Cardiac fibroblast (primary cell): ENCODE measurements at regions not wholly inside any gene's neighbourhood (a gene's known extent, or its start where the extent isn't known, plus 50 kb on each side); places are given as distances from the start of the nearest gene placed in this dataset.

ENCODE experiments used
- DNase-seq, 2 donors: peaks; one replicate each; pipeline versions ENCODE4 v3.0.0 to v3.0.0-alpha.2; 2010; ENCODE audit warnings: low read depth in 2 of 2
- H3K4me3 ChIP-seq, 2 donors: replicated peaks in 1 of 2; 1 replicate in 1 of 2; 2 replicates in 1 of 2; pipeline ENCODE4 v1.5.1; 2011; ENCODE audit warnings: low read depth in 2 of 2, low read length in 2 of 2, mild to moderate bottlenecking in 2 of 2, moderate library complexity in 1 of 2
- TF ChIP-seq, protein P1 (sequence below): IDR thresholded peaks from one replicate; pipeline ENCODE4 v1.5.1; 2011; ENCODE audit warnings: low read depth, mild to moderate bottlenecking, low read length, inconsistent platforms

DNA sequence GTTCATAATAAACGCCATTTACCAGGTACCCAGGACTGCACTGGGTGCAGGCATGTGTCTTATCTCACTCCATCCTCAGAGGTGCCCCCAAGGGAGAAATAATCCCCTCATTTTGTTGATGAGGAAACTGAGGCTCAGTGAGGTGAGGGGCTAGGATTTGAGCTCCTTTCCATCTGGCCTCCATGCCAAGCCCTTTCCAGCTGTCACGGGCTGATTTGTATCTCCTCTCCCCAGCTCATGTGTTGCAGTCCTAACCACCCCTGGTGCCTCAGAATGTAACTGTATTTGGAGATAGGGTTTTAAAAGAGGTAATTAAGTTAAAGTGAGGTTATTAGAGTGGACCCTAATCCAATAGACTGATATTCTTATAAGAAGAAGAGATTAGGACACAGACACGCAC lies 137.3 kb downstream of the MYCN start:
- no peak for DNase-seq
- no peak overlapping the region for H3K4me3 ChIP-seq
- TF ChIP-seq, protein P1, sequence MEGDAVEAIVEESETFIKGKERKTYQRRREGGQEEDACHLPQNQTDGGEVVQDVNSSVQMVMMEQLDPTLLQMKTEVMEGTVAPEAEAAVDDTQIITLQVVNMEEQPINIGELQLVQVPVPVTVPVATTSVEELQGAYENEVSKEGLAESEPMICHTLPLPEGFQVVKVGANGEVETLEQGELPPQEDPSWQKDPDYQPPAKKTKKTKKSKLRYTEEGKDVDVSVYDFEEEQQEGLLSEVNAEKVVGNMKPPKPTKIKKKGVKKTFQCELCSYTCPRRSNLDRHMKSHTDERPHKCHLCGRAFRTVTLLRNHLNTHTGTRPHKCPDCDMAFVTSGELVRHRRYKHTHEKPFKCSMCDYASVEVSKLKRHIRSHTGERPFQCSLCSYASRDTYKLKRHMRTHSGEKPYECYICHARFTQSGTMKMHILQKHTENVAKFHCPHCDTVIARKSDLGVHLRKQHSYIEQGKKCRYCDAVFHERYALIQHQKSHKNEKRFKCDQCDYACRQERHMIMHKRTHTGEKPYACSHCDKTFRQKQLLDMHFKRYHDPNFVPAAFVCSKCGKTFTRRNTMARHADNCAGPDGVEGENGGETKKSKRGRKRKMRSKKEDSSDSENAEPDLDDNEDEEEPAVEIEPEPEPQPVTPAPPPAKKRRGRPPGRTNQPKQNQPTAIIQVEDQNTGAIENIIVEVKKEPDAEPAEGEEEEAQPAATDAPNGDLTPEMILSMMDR, result no peak

DNA sequence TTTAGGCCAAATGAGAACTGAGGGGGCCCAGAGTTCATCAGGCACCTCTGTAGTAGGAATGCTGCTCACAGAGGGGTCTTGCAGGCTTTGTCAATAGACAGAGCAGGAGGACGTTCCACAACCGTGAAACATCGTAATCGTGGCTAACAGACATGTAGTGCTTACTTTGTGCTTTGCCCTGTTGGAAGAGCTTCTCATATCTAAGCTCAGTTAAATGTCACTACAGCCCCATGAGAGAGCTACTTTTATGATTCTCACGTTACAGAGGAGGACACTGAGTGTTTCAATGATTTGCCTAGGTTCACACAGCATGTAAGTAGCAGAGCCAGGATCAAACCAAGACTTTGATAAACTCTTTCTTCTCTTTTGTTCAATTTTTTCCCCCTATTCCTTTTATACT lies 136.6 kb downstream of the MYCN start:
- DNase-seq, result no peak
- H3K4me3 ChIP-seq, result no peak overlapping the region
- TF ChIP-seq, protein P1, result no peak

DNA sequence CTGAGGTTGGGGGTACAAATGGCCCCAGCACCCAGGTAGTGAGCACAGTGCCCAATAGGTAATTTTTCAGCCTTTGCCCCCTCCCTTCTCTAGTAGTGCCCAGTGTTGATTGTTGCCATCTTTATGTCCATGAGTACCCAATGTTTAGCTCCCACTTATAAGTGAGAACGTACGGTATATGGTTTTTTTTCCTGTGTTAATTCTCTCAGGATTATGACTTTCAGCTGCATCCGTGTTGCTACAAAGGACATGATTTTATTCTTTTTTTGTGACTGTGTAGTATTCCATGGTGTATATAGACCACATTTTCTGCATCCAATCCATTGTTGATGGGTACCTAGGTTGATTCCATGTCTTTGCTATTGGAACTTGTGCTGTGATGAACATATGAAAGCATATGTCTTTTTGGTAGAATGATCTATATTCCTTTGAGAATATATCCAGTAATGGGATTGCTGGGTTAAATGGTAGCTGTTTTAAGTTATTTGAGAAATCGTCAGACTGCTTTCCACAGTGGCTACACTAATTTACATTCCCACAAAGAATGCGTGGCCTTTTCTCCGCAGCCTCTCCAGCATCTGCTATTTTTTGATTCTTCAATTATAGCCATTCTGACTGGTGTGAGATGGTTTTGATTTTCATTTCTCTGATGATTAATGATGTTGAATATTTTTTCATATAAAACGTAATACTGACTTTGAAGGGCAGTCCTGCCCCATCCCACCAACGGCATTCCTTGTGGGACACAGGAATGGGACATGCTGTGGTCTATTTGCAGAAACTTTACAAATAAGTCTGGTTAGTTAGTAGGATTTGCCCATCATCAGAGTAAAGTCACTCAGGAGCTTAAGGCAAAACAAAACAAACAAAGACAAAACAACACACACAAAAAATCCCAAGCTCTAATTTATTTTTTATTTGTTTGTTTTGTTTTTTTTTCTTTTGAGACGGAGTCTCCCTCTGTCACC lies 135.0 kb downstream of the MYCN start:
- TF ChIP-seq, protein P1, result no peak
- no peak overlapping the region for H3K4me3 ChIP-seq
- DNase-seq, result no peak

DNA sequence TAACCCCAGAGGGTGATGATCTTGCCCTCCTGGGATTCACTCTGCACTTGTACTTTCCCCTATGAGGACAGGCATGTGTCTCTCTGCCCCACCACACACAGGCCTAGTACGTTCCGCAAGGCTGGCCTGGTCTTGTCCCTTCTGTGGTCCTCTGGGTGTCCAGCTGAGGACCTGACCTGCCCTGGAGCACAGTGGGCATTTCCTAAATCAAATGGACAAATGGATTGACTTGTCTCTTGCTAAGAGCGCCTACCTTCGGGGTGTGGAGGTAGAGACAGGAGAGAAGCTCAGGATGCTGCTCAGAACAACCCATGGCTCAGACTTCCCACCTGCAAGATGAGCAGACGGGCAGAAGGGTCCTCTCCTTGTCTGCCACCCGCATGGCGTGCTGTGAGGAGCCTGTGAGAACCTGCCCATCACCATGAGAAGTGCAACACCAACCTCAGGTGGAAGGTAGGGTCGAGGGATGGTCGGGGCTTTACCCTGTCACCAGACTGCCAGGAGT lies 133.6 kb downstream of the MYCN start:
- no peak overlapping the region for H3K4me3 ChIP-seq
- TF ChIP-seq, protein P1, result no peak
- DNase-seq, result no peak

DNA sequence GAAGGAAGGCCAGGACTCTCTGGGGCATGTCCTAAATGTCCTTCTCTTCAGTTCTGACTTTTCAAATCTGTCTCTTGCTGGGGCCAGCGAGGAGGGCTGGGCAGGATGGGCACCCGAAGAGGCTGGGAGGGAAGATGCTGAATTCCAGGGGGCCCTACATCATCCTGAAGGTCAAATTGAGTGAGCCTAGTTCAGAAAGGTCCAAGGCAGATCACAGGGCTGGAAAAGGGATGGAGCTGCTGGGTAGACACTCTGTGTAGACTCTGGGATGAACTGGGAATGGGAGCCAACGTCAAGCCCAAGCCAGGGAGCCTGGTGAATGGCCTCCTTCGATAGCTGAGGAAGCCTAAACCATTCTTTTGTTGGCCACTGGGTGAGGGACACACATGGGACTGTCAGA lies 133.1 kb downstream of the MYCN start:
- H3K4me3 ChIP-seq, result no peak overlapping the region
- no peak for DNase-seq
- TF ChIP-seq, protein P1, result no peak

DNA sequence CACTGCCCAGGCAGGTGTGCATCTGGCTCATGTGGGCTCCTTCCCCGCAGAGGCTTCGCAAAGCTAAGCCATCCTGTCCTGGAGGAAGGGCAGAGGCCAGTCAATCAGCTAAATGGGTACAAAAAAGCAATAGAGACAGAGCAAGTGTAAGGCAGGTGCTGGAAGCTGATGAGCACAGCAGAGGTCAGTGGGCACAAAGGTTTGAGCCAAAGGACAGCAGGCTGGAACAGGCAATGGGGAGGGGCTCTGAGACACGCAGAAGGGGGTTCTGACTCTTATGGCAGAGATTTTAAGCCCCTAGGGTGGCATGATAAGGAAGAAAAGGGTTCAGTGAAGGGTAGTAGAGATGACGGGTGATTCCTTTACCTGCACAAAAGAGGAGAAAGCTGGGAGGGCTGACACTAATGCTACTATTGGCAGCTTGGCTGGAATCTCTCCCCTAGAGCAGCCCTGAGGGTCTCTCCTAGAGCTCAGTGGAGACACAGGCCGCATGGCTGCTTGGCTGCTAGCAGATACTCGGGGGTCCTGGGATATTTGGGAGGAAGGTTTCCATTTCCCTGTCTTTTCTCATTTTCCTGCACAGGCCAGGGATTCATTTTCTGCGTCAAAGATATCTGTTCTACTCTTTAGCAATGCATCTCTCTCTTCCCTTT lies 132.4 kb downstream of the MYCN start:
- no peak for DNase-seq
- H3K4me3 ChIP-seq, result no peak overlapping the region
- TF ChIP-seq, protein P1, result no peak
